HG02798 (cell line): ENCODE measurements at regions not wholly inside any gene's neighbourhood (a gene's known extent, or its start where the extent isn't known, plus 50 kb on each side); places are given as distances from the start of the nearest gene placed in this dataset.
"Not testable (repeated sequence)": the region's sequence is repeated elsewhere in the genome, so short reads cannot be mapped to it uniquely, and the experiment has no call there.

Source experiments
- ATAC-seq: cut with Tn5 transposase; IDR thresholded peaks from one replicate; pipeline ENCODE4 v1.9.1; 2021; ENCODE audit warnings: mild to moderate bottlenecking; ENCODE audit not compliant: unreplicated experiment, poor library complexity

- no peak for ATAC-seq
These were observed 898.3 kb upstream of the B3GALT2 start for GRCh38 chr1:194084755-194085154.

- ATAC-seq = no peak
These were observed 895.0 kb upstream of the B3GALT2 start for GRCh38 chr1:194081444-194081843.

GRCh38 chr1:194080826-194081225 lies 894.4 kb upstream of the B3GALT2 start:
- no peak for ATAC-seq

GRCh38 chr1:194078765-194079164 lies 892.4 kb upstream of the B3GALT2 start:
- peak; percentile 47 for ATAC-seq

GRCh38 chr1:194076646-194077045 lies 890.2 kb upstream of the B3GALT2 start:
- no peak for ATAC-seq

GRCh38 chr1:194073833-194074232 lies 887.4 kb upstream of the B3GALT2 start:
- ATAC-seq = no peak

- no peak for ATAC-seq
These were observed 884.8 kb upstream of the B3GALT2 start for GRCh38 chr1:194071205-194071604.

GRCh38 chr1:194069831-194070218 lies 883.4 kb upstream of the B3GALT2 start:
- no peak for ATAC-seq

- ATAC-seq = no peak
These were observed 882.9 kb upstream of the B3GALT2 start for GRCh38 chr1:194069168-194069830.

- no peak for ATAC-seq
These were observed 882.2 kb upstream of the B3GALT2 start for GRCh38 chr1:194068446-194069167.

- no peak for ATAC-seq
These were observed 881.4 kb upstream of the B3GALT2 start for GRCh38 chr1:194067772-194068171.

- no peak for ATAC-seq
These were observed 876.5 kb upstream of the B3GALT2 start for GRCh38 chr1:194062962-194063361.

- no peak for ATAC-seq
These were observed 876.1 kb upstream of the B3GALT2 start for GRCh38 chr1:194062526-194062925.

- ATAC-seq = no peak
These were observed 874.1 kb upstream of the B3GALT2 start for GRCh38 chr1:194060481-194060880.

GRCh38 chr1:194058268-194058667 lies 871.9 kb upstream of the B3GALT2 start:
- ATAC-seq = not testable (repeated sequence)

GRCh38 chr1:194056169-194056568 lies 869.8 kb upstream of the B3GALT2 start:
- ATAC-seq = no peak

GRCh38 chr1:194055536-194055935 lies 869.1 kb upstream of the B3GALT2 start:
- no peak for ATAC-seq

- peak; percentile 70 for ATAC-seq
These were observed 866.3 kb upstream of the B3GALT2 start for GRCh38 chr1:194052514-194053338.

GRCh38 chr1:194047921-194048320 lies 861.5 kb upstream of the B3GALT2 start:
- no peak for ATAC-seq

GRCh38 chr1:194047206-194047605 lies 860.8 kb upstream of the B3GALT2 start:
- no peak for ATAC-seq

GRCh38 chr1:194045416-194045815 lies 859.0 kb upstream of the B3GALT2 start:
- no peak for ATAC-seq
